Mesendoderm (in vitro differentiated cells): ENCODE measurements at regions not wholly inside any gene's neighbourhood (a gene's known extent, or its start where the extent isn't known, plus 50 kb on each side); places are given as distances from the start of the nearest gene placed in this dataset.

ENCODE experiments used
- DNase-seq: peaks from one replicate; pipeline ENCODE4 v3.0.0; 2013
- H2AK5ac ChIP-seq: 2 replicates; pipeline ENCODE4 v1.6.1; 2013; ENCODE audit warnings: low read length, inconsistent platforms
- H2BK120ac ChIP-seq: 2 replicates; pipeline ENCODE4 v1.6.1; 2013; ENCODE audit warnings: low read depth, mild to moderate bottlenecking, low read length, moderate library complexity, mixed read lengths
- H2BK15ac ChIP-seq: replicated peaks from 2 replicates; pipeline ENCODE4 v1.6.1; 2013; ENCODE audit warnings: low read depth, mild to moderate bottlenecking, moderate library complexity
- H2BK5ac ChIP-seq: 2 replicates; pipeline ENCODE4 v1.6.1; 2013; ENCODE audit warnings: low read length, inconsistent platforms
- H3K18ac ChIP-seq: 2 replicates; pipeline ENCODE4 v1.6.1; 2013; ENCODE audit warnings: mild to moderate bottlenecking, low read length, mixed read lengths
- H3K23ac ChIP-seq: one replicate; pipeline ENCODE4 v1.6.1; 2013; ENCODE audit warnings: low read length
- H3K27ac ChIP-seq: 2 replicates; pipeline ENCODE4 v1.5.1; 2013; ENCODE audit warnings: low read depth, mild to moderate bottlenecking, inconsistent platforms, low read length, moderate library complexity
- H3K27me3 ChIP-seq: 2 replicates; pipeline ENCODE4 v1.6.1; 2013; ENCODE audit warnings: low read length, control low read depth, mild to moderate bottlenecking, inconsistent platforms; ENCODE audit not compliant: insufficient read depth, poor library complexity
- H3K36me3 ChIP-seq: 2 replicates; pipeline ENCODE4 v1.6.1; 2013; ENCODE audit warnings: low read length, inconsistent platforms; ENCODE audit not compliant: control insufficient read depth, insufficient read depth
- H3K4ac ChIP-seq: one replicate; pipeline ENCODE4 v1.6.1; 2013; ENCODE audit warnings: low read depth, mild to moderate bottlenecking, low read length, moderate library complexity
- H3K4me1 ChIP-seq: 2 replicates; pipeline ENCODE4 v1.6.1; 2013; ENCODE audit warnings: low read depth, low read length, inconsistent platforms; ENCODE audit not compliant: control insufficient read depth
- H3K4me2 ChIP-seq: 2 replicates; pipeline ENCODE4 v1.6.1; 2013; ENCODE audit warnings: low read length
- H3K4me3 ChIP-seq: 2 replicates; pipeline ENCODE4 v1.5.1; 2013; ENCODE audit warnings: mild to moderate bottlenecking, low read length
- H3K56ac ChIP-seq: one replicate; pipeline ENCODE4 v1.6.1; 2013; ENCODE audit warnings: low read length
- H3K79me1 ChIP-seq: 2 replicates; pipeline ENCODE4 v1.6.1; 2013; ENCODE audit warnings: low read length, inconsistent platforms
- H3K79me2 ChIP-seq: 2 replicates; pipeline ENCODE4 v1.6.1; 2013; ENCODE audit warnings: mild to moderate bottlenecking, low read length; ENCODE audit not compliant: control insufficient read depth, insufficient read depth
- H3K9ac ChIP-seq: 2 replicates; pipeline ENCODE4 v1.6.1; 2013; ENCODE audit warnings: low read length, inconsistent platforms
- H4K5ac ChIP-seq: one replicate; pipeline ENCODE4 v1.6.1; 2013; ENCODE audit warnings: low read length
- H4K8ac ChIP-seq: one replicate; pipeline ENCODE4 v1.6.1; 2013; ENCODE audit warnings: low read depth, mild to moderate bottlenecking, control low read depth, low read length, moderate library complexity
- WGBS: extraction: QIAGEN DNeasy Blood & Tissue Kit; methylation state at CpG from one replicate; pipeline ENCODE4 v1.1.7; 2013; ENCODE audit warnings: low lambda C conversion rate, missing lambda C conversion rate; ENCODE audit not compliant: insufficient coverage; ENCODE audit errors: extremely low coverage; 5-methylcytosine and 5-hydroxymethylcytosine counted together

DNA sequence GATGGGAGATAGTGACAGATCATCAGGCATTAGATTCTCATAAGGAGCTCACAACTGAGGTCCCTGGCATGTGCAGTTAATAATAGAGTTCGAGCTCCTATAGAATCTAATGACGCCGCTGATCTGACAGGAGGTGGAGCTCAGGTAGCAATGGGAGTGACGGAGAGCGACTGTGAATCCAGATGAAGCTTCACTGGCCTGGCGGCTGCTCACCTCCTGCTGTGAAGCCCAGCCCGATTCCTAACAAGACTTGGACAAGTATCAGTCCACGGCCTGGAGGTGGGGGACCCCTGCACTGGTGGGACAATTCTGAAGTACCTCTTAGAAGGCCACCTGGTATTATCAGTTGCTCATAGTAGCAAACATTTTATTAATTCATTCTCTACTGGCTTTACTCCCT is 377.9 kb upstream of the ITGA1 start:
- Histone ChIP-seq H3K36me3 (no peaks in the 10 kb centered on the region), H3K4me3 (no peak overlapping the region), H4K5ac (no peak overlapping the region), H3K18ac (no peak overlapping the region), H2BK5ac (no peak overlapping the region), H3K79me2 (no peaks in the 10 kb centered on the region), H3K4ac (no peak overlapping the region), H3K23ac (no peak overlapping the region), H3K27me3 (no peaks in the 10 kb centered on the region), H3K27ac (no peak overlapping the region), H4K8ac (no peak overlapping the region), H3K56ac (no peak overlapping the region), H3K4me2 (no peak overlapping the region), H3K9ac (no peak overlapping the region), H3K4me1 (no peaks in the 10 kb centered on the region), H2AK5ac (no peak overlapping the region), H3K79me1 (no peaks in the 10 kb centered on the region), H2BK15ac (no peak overlapping the region), H2BK120ac (no peak overlapping the region)
- WGBS: no CpG with 5 or more reads among the region's 8 CpGs
- DNase-seq: no peak

DNA sequence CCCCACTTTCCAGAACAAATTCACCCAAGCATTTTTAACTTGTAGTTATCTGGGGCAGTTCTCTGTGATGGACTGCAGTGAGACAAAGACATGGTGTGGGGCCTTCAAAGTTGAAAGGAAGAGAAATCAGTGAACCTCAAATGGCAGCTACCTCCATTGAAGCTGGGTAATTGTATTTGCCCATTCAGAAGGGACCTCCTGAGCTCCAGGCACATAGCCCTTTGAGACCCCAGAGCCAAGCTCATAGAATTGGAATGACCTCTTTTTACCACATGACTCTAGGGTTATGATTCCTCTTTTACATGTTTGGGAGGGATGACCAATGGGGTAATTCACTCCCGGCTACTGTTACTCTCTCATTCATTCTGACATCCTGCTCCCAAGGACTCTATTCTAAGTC is 368.4 kb upstream of the ITGA1 start:
- Histone ChIP-seq H3K4me3 (no peak overlapping the region), H3K27me3 (no peaks in the 10 kb centered on the region), H2BK5ac (no peak overlapping the region), H3K56ac (no peak overlapping the region), H4K5ac (no peak overlapping the region), H3K4me1 (no peaks in the 10 kb centered on the region), H2BK120ac (no peak overlapping the region), H4K8ac (no peak overlapping the region), H3K79me2 (no peaks in the 10 kb centered on the region), H3K79me1 (no peaks in the 10 kb centered on the region), H3K23ac (no peak overlapping the region), H3K4me2 (no peak overlapping the region), H3K9ac (no peak overlapping the region), H3K27ac (no peak overlapping the region), H3K36me3 (no peaks in the 10 kb centered on the region), H2BK15ac (no peak overlapping the region), H2AK5ac (no peak overlapping the region), H3K4ac (no peak overlapping the region), H3K18ac (no peak overlapping the region)
- no peak for DNase-seq
- no CpG with 5 or more reads among the region's 1 CpG for WGBS

DNA sequence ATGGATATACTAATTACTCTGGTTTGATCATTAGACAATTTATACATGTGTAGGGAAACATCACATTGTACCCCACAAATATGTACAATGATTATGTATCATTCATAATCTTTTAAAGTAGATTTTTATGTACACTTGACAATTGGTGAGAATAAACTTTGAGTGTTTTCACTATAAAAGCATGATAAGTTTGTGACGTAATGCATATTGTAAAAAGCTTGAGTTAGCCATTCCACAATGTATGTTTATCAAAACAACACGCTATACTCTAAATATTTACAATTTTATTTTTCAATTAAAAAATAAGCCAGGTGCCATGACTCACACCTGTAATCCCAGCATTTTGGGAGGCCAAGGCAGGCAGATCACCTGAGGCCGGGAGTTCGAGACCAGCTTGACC is 360.1 kb upstream of the ITGA1 start:
- Histone ChIP-seq H4K5ac (no peak overlapping the region), H3K27ac (no peak overlapping the region), H3K79me1 (no peaks in the 10 kb centered on the region), H3K56ac (no peak overlapping the region), H3K4me2 (no peak overlapping the region), H3K18ac (no peak overlapping the region), H4K8ac (no peak overlapping the region), H2BK5ac (no peak overlapping the region), H2BK120ac (no peak overlapping the region), H3K4me3 (no peak overlapping the region), H3K23ac (no peak overlapping the region), H3K9ac (no peak overlapping the region), H3K4me1 (no peaks in the 10 kb centered on the region), H3K36me3 (no peaks in the 10 kb centered on the region), H2BK15ac (no peak overlapping the region), H3K27me3 (no peaks in the 10 kb centered on the region), H3K79me2 (no peaks in the 10 kb centered on the region), H2AK5ac (no peak overlapping the region), H3K4ac (no peak overlapping the region)
- no peak for DNase-seq
- 100% methylated on average over 1 of the region's 4 CpGs for WGBS

DNA sequence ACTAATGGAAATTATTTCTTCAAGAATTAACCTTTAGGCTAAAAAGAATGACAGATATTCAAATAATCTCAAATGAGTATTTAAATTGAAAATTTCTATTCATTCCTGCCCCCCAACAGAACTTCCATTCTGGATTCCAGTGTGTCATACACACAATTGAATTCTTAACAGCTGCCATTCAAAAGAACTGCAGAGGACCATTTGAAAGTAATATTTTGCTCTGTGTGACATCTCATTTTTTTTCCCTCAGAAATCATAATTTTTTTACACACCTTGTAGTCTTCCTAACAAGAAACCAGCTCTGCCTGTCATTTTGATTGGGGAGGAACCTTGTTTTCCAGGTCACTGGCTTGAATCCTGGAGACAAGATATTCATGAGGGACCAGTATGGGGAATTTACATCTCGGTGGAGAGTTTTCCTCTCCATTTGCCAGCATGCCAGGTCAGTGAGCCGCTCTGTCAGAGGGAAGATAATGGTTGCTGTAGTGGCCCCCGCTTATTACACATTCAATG is 358.7 kb upstream of the ITGA1 start:
- no peak overlapping the region for H2AK5ac ChIP-seq
- H4K5ac ChIP-seq: no peak overlapping the region
- no peak overlapping the region for H4K8ac ChIP-seq
- no peak overlapping the region for H3K56ac ChIP-seq
- no peak overlapping the region for H2BK15ac ChIP-seq
- DNase-seq: no peak
- WGBS: no CpG with 5 or more reads among the region's 3 CpGs
- no peak overlapping the region for H3K4ac ChIP-seq
- H3K4me3 ChIP-seq: no peak overlapping the region
- no peaks in the 10 kb centered on the region for H3K36me3 ChIP-seq
- no peak overlapping the region for H3K27ac ChIP-seq
- no peaks in the 10 kb centered on the region for H3K4me1 ChIP-seq
- H3K27me3 ChIP-seq: no peaks in the 10 kb centered on the region
- H3K23ac ChIP-seq: no peak overlapping the region
- no peak overlapping the region for H2BK5ac ChIP-seq
- no peak overlapping the region for H3K9ac ChIP-seq
- no peaks in the 10 kb centered on the region for H3K79me1 ChIP-seq
- H3K4me2 ChIP-seq: no peak overlapping the region
- H3K79me2 ChIP-seq: no peaks in the 10 kb centered on the region
- H2BK120ac ChIP-seq: no peak overlapping the region
- no peak overlapping the region for H3K18ac ChIP-seq

DNA sequence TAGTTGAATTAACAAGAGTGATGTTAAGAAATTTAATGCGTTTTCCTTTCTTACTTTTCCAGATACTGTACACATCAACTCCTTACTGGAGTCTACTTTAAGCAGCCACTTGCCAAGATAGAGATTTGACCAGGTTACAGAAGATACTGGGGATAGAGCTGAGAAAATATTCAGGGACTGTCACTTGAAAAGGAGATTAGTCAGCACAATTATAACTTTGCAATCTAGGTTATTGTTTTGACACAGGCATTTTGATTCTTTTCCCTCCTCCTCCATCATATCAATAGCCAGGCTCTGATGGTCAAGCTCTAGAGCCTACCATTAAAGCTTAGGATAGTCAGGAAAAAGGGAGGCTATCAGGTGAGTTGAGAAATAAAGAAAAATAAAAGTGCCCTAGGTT is 345.9 kb upstream of the ITGA1 start:
- Histone ChIP-seq H3K23ac (no peak overlapping the region), H3K79me2 (no peaks in the 10 kb centered on the region), H3K4me2 (no peak overlapping the region), H2BK15ac (no peak overlapping the region), H3K79me1 (no peaks in the 10 kb centered on the region), H3K9ac (no peak overlapping the region), H3K4me1 (no peaks in the 10 kb centered on the region), H2BK5ac (no peak overlapping the region), H4K8ac (no peak overlapping the region), H3K4ac (no peak overlapping the region), H3K36me3 (no peaks in the 10 kb centered on the region), H2AK5ac (no peak overlapping the region), H3K27me3 (no peaks in the 10 kb centered on the region), H4K5ac (no peak overlapping the region), H3K4me3 (no peak overlapping the region), H3K18ac (no peak overlapping the region), H3K27ac (no peak overlapping the region), H3K56ac (no peak overlapping the region), H2BK120ac (no peak overlapping the region)
- WGBS: no CpG with 5 or more reads among the region's 1 CpG
- no peak for DNase-seq

DNA sequence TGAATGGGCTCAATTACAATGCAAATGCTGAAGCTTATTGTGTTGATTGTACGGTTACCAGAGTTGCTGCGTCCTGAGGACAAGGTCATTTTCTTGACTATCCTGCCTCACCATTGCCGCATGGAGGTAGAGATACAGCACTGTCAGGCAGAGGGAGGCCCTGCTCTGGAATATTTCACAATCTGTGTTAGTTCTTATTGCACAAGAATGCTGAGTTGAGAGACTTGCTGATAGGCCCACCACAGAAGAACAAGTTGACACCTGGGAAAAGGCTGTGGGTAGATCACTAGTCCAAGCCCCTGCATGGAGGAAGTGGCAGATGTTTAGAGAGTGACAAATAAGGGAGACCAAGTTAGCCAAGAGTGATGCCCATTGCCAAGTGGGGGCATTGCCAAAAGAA is 344.5 kb upstream of the ITGA1 start:
- H2BK120ac ChIP-seq: no peak overlapping the region
- no peaks in the 10 kb centered on the region for H3K36me3 ChIP-seq
- no peak overlapping the region for H3K9ac ChIP-seq
- H3K4me1 ChIP-seq: no peaks in the 10 kb centered on the region
- H3K4ac ChIP-seq: no peak overlapping the region
- H4K8ac ChIP-seq: no peak overlapping the region
- H2BK5ac ChIP-seq: no peak overlapping the region
- H3K79me2 ChIP-seq: no peaks in the 10 kb centered on the region
- H3K23ac ChIP-seq: no peak overlapping the region
- no peak overlapping the region for H2BK15ac ChIP-seq
- DNase-seq: no peak
- H3K4me3 ChIP-seq: no peak overlapping the region
- H3K27ac ChIP-seq: no peak overlapping the region
- H3K4me2 ChIP-seq: no peak overlapping the region
- no peak overlapping the region for H3K56ac ChIP-seq
- H4K5ac ChIP-seq: no peak overlapping the region
- no peaks in the 10 kb centered on the region for H3K27me3 ChIP-seq
- H3K18ac ChIP-seq: no peak overlapping the region
- no CpG with 5 or more reads among the region's 3 CpGs for WGBS
- H2AK5ac ChIP-seq: no peak overlapping the region
- H3K79me1 ChIP-seq: no peaks in the 10 kb centered on the region
